RPMI8226 (cell line): ENCODE measurements at regions not wholly inside any gene's neighbourhood (a gene's known extent, or its start where the extent isn't known, plus 50 kb on each side); places are given as distances from the start of the nearest gene placed in this dataset.
A peak's percentile ranks its signal among the peaks of the same experiment; 100 is the strongest.
"Not testable (repeated sequence)": the region's sequence is repeated elsewhere in the genome, so short reads cannot be mapped to it uniquely, and the experiment has no call there.

Source experiments
- DNase-seq: peaks from one replicate; pipeline ENCODE4 v3.0.0-alpha.2; 2015

GRCh38 chr3:164080208-164080607 lies 998.1 kb downstream of the SI start:
- DNase-seq, result no peak

GRCh38 chr3:164064298-164064697 lies 1014.0 kb downstream of the SI start:
- no peak for DNase-seq

GRCh38 chr3:164060923-164061322 lies 1017.4 kb downstream of the SI start:
- DNase-seq, result no peak

- DNase-seq, result no peak
These were observed 1028.4 kb downstream of the SI start for GRCh38 chr3:164049847-164050246.

- no peak for DNase-seq
These were observed 1029.8 kb downstream of the SI start for GRCh38 chr3:164048451-164048850.

- DNase-seq, result no peak
These were observed 1037.3 kb downstream of the SI start for GRCh38 chr3:164040991-164041390.

- no peak for DNase-seq
These were observed 1048.1 kb downstream of the SI start for GRCh38 chr3:164030194-164030593.

GRCh38 chr3:164024786-164025185 lies 1053.5 kb downstream of the SI start:
- DNase-seq, result no peak

GRCh38 chr3:164023480-164023879 lies 1054.8 kb downstream of the SI start:
- DNase-seq, result no peak

- no peak for DNase-seq
These were observed 1059.8 kb downstream of the SI start for GRCh38 chr3:164018500-164018899.

- no peak for DNase-seq
These were observed 1070.5 kb downstream of the SI start for GRCh38 chr3:164007765-164008164.

- no peak for DNase-seq
These were observed 1074.1 kb downstream of the SI start for GRCh38 chr3:164004205-164004604.

- not testable (repeated sequence) for DNase-seq
These were observed 1075.3 kb downstream of the SI start for GRCh38 chr3:164003016-164003415.

- no peak for DNase-seq
These were observed 1094.4 kb downstream of the SI start for GRCh38 chr3:163983940-163984339.

GRCh38 chr3:163971861-163972260 lies 1106.4 kb downstream of the SI start:
- DNase-seq, result no peak

GRCh38 chr3:163957072-163957471 lies 1121.2 kb downstream of the SI start:
- no peak for DNase-seq

GRCh38 chr3:163953526-163953925 lies 1124.8 kb downstream of the SI start:
- DNase-seq, result no peak

GRCh38 chr3:163952499-163952898 lies 1125.8 kb downstream of the SI start:
- peak; percentile 17 for DNase-seq

GRCh38 chr3:163951397-163951987 lies 1126.8 kb downstream of the SI start:
- peak; percentile 29 for DNase-seq

- DNase-seq, result no peak
These were observed 1131.5 kb downstream of the SI start for GRCh38 chr3:163946785-163947184.

GRCh38 chr3:163943664-163944063 lies 1134.6 kb downstream of the SI start:
- no peak for DNase-seq

- DNase-seq, result no peak
These were observed 1138.4 kb downstream of the SI start for GRCh38 chr3:163939926-163940325.

GRCh38 chr3:163936543-163936942 lies 1141.8 kb downstream of the SI start:
- no peak for DNase-seq

GRCh38 chr3:163935411-163935810 lies 1142.9 kb downstream of the SI start:
- DNase-seq, result no peak

- DNase-seq, result no peak
These were observed 1149.1 kb downstream of the SI start for GRCh38 chr3:163929069-163929652.
